ENCODE measurements at regions not wholly inside any gene's neighbourhood (a gene's known extent, or its start where the extent isn't known, plus 50 kb on each side); places are given as distances from the start of the nearest gene placed in this dataset.
A peak's percentile ranks its signal among the peaks of the same experiment; 100 is the strongest.

DNA sequence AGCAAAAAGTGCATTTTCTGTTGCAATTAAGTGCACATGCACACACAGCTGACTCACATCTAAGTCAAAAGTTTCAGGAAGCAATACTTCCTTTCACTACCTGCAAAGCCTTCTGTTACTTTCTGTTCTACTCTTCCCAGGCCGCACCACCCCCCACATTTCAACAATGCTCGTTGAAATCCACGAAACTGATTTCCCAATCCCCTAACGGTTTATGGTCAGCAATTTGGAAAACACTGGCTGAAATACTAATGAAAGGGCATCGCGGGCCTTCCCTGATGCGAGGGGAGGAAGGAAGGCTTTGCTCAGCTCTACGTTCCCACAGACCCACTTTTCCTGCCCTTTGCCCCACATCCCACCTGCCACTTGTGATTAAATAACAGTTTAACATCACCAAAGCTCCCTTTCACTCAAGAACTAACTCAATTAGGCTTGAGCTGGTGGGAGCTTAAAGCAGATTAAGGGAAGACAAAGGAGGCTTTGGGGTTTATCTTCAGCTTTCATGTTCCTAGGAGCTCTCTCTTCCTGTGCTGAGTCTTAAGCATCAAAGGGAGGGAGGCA is 243.2 kb upstream of the RAB4A start (continued):
- TF ChIP-seq HNF1A (IDR thresholded peaks at IDR 0.05; ENCODE audit: low read depth) (no peak), HNF1A (CRISPR knock-in tag; IDR thresholded peaks at IDR 0.05; ENCODE audit: borderline replicate concordance) (peak; percentile 29; the same call in 1 of the 2 replicates), FOXP4 (CRISPR knock-in tag; IDR thresholded peaks at IDR 0.05) (peak; percentile 55; the same call in 1 of the 2 replicates), ERF (CRISPR knock-in tag; IDR thresholded peaks at IDR 0.05) (0 out of 2 replicates have a peak, but pooled peaks have one; percentile 20), FOXO1 (CRISPR knock-in tag; IDR thresholded peaks at IDR 0.05) (0 out of 2 replicates have a peak, but pooled peaks have one; percentile 33), ZNF792 (CRISPR knock-in tag; IDR thresholded peaks at IDR 0.05) (no peak), RXRB (CRISPR knock-in tag; IDR thresholded peaks at IDR 0.05; ENCODE audit: borderline replicate concordance) (peak; percentile 20), ZNF281 (CRISPR knock-in tag; IDR thresholded peaks at IDR 0.05; ENCODE audit: borderline replicate concordance) (peak; percentile 92), MED1 (CRISPR knock-in tag; IDR thresholded peaks at IDR 0.05) (peak; percentile 60), TGIF2 (CRISPR knock-in tag; IDR thresholded peaks at IDR 0.05) (peak; percentile 27; the same call in 1 of the 2 replicates), KMT2A (CRISPR knock-in tag; IDR thresholded peaks at IDR 0.05) (no peak), ARID5B (CRISPR knock-in tag; IDR thresholded peaks at IDR 0.05) (peak; percentile 76)
- TF ChIP-seq, protein P1, sequence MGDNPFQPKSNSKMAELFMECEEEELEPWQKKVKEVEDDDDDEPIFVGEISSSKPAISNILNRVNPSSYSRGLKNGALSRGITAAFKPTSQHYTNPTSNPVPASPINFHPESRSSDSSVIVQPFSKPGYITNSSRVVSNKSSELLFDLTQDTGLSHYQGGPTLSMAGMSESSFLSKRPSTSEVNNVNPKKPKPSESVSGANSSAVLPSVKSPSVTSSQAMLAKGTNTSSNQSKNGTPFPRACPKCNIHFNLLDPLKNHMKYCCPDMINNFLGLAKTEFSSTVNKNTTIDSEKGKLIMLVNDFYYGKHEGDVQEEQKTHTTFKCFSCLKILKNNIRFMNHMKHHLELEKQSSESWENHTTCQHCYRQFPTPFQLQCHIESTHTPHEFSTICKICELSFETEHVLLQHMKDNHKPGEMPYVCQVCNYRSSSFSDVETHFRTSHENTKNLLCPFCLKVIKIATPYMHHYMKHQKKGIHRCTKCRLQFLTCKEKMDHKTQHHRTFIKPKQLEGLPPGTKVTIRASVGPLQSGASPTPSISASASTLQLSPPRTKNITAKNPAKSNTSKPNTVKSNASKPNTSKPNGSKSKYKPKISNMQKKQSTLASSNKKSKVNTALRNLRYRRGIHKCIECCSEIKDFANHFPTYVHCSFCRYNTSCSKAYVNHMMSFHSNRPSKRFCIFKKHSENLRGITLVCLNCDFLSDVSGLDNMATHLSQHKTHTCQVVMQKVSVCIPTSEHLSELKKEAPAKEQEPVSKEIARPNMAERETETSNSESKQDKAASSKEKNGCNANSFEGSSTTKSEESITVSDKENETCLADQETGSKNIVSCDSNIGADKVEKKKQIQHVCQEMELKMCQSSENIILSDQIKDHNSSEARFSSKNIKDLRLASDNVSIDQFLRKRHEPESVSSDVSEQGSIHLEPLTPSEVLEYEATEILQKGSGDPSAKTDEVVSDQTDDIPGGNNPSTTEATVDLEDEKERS (CRISPR knock-in tag; IDR thresholded peaks at IDR 0.05) = no peak

All from HepG2 (cell line).